ENCODE measurements at regions not wholly inside any gene's neighbourhood (a gene's known extent, or its start where the extent isn't known, plus 50 kb on each side); places are given as distances from the start of the nearest gene placed in this dataset.

DNA sequence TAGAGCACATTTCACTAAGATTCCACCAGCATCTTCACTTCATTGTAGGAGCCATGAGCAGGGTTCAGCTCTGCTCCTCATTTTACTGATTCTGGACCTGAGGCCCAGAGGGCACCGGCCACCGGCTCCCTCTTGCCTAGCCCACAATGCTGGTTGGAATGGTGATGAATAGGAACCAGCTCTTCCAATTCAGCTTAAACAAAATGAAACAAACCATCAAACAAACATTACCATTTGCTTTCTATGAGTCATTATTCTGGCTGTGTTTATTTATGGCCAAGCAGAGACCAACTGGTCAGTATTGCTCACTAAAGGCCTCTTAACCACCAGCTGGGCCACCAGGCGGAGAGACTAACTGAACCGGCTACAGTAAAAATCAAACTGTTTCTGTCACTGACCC, 176.7 kb downstream of the MTX2 start:
- Mint-ChIP-seq H3K27me3 (ENCODE audit: low read depth, poor library complexity) (no peaks in the 10 kb centered on the region), H3K4me3 (no peak overlapping the region), H3K4me1 (peaks cover 58% of the 10 kb centered on the region), H3K9me3 (no peaks in the 10 kb centered on the region), H3K27ac (no peak overlapping the region), H3K36me3 (ENCODE audit: low read depth) (no peaks in the 10 kb centered on the region)
- no peak for TF ChIP-seq CTCF (IDR thresholded peaks at IDR 0.05)
- no peak for DNase-seq

GRCh38 chr2:176446718-176447414, 177.6 kb downstream of the MTX2 start:
- Mint-ChIP-seq H3K36me3 (ENCODE audit: low read depth) (no peaks in the 10 kb centered on the region), H3K9me3 (no peaks in the 10 kb centered on the region), H3K4me1 (peaks cover 59% of the 10 kb centered on the region), H3K4me3 (no peak overlapping the region), H3K27me3 (ENCODE audit: low read depth, poor library complexity) (no peaks in the 10 kb centered on the region), H3K27ac (peak overlapping the region; percentile 83)
- no peak for DNase-seq
- TF ChIP-seq CTCF (IDR thresholded peaks at IDR 0.05) = no peak

DNA sequence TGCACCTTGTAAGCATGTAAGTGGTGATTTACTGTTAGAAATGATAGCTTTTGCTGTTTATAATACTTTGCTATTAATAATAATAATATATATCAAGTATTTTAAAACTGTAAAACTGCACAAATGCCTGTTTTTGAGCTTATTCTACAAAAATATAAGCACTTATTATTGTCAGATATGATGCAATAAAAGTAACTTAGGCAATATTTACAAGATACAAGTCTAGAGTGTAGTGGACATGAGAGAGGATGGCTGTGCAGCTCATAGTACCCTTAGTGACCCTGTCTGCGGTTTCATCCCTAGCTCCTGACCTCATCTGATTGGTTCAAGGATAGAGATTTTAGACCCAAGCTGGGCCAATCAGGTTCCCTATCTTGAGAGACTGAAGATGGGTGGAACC, 178.4 kb downstream of the MTX2 start:
- Mint-ChIP-seq H3K27ac (no peak overlapping the region), H3K27me3 (ENCODE audit: low read depth, poor library complexity) (no peaks in the 10 kb centered on the region), H3K4me1 (peaks cover 59% of the 10 kb centered on the region), H3K9me3 (no peaks in the 10 kb centered on the region), H3K36me3 (ENCODE audit: low read depth) (no peaks in the 10 kb centered on the region), H3K4me3 (no peak overlapping the region)
- TF ChIP-seq CTCF (IDR thresholded peaks at IDR 0.05) = no peak
- DNase-seq = no peak

DNA sequence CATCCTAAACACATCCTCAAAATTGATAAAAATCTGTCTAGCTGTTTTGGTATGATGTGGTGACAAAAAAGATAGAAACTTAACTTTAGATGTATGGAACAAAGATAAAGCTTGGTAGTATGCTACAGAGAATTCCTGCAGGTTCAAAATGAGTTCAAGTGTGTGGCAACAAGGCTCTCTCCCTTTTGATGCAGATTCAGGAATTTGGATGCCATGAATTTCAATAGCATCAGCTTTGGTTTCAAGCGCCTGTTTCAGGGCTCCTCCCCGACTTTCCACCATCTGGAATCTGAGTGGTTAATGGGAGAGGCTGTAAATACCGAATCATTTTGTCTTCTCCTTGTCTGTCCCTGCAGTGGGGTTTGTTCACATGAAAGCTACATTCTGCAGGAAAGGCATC, 180.6 kb downstream of the MTX2 start:
- no peaks in the 10 kb centered on the region for H3K27me3 Mint-ChIP-seq (ENCODE audit: low read depth, poor library complexity)
- H3K9me3 Mint-ChIP-seq = no peaks in the 10 kb centered on the region
- no peaks in the 10 kb centered on the region for H3K36me3 Mint-ChIP-seq (ENCODE audit: low read depth)
- H3K4me1 Mint-ChIP-seq = peaks cover 70% of the 10 kb centered on the region
- H3K4me3 Mint-ChIP-seq = no peak overlapping the region
- DNase-seq = peak; percentile 13
- TF ChIP-seq CTCF (IDR thresholded peaks at IDR 0.05) = no peak
- H3K27ac Mint-ChIP-seq = no peak overlapping the region

- no peak overlapping the region for H3K4me3 Mint-ChIP-seq
- no peaks in the 10 kb centered on the region for H3K36me3 Mint-ChIP-seq (ENCODE audit: low read depth)
- no peak overlapping the region for H3K27ac Mint-ChIP-seq
- H3K4me1 Mint-ChIP-seq = peaks cover 65% of the 10 kb centered on the region
- DNase-seq = no peak
- no peaks in the 10 kb centered on the region for H3K9me3 Mint-ChIP-seq
- H3K27me3 Mint-ChIP-seq (ENCODE audit: low read depth, poor library complexity) = no peaks in the 10 kb centered on the region
- no peak for TF ChIP-seq CTCF (IDR thresholded peaks at IDR 0.05)
Measured at GRCh38 chr2:176453784-176454183, 184.5 kb downstream of the MTX2 start.
